ENCODE measurements at regions not wholly inside any gene's neighbourhood (a gene's known extent, or its start where the extent isn't known, plus 50 kb on each side); places are given as distances from the start of the nearest gene placed in this dataset.
A peak's percentile ranks its signal among the peaks of the same experiment; 100 is the strongest.

DNA sequence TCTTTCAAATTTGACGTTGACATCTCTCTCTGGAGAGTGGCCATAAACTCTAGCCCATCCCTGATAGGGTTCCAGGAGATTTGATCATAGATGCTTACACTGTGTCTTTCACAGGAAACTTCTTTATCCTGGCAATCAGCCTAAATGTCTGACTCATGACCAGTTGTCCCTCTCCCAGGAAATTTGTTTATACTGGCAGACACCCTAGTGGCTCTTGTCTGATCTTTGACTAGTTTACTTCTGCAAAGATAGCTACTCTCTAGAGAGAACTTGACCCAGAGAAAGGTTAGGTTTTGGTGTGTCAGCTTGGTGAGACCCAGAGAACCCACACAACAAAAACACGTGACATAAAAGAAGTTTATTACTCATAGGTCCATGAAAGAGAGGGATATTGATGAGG, 509.8 kb downstream of the CENPC start:
- DNase-seq, result no peak
- intact Hi-C loops (cut with DNase I), result no loop called here
- Histone ChIP-seq H3K27me3 (no peaks in the 10 kb centered on the region), H3K36me3 (no peaks in the 10 kb centered on the region), H3K9me3 (peaks cover 0 to 20% (median 0%) of the 10 kb centered on the region in 11 donors), H3K4me3 (no peak overlapping the region), H3K27ac (no peak overlapping the region), H3K4me1 (no peaks in the 10 kb centered on the region)
- peak in 3 of 8 donors; percentile 14 to 51 (median 48) for ATAC-seq
- TF ChIP-seq, protein P1, sequence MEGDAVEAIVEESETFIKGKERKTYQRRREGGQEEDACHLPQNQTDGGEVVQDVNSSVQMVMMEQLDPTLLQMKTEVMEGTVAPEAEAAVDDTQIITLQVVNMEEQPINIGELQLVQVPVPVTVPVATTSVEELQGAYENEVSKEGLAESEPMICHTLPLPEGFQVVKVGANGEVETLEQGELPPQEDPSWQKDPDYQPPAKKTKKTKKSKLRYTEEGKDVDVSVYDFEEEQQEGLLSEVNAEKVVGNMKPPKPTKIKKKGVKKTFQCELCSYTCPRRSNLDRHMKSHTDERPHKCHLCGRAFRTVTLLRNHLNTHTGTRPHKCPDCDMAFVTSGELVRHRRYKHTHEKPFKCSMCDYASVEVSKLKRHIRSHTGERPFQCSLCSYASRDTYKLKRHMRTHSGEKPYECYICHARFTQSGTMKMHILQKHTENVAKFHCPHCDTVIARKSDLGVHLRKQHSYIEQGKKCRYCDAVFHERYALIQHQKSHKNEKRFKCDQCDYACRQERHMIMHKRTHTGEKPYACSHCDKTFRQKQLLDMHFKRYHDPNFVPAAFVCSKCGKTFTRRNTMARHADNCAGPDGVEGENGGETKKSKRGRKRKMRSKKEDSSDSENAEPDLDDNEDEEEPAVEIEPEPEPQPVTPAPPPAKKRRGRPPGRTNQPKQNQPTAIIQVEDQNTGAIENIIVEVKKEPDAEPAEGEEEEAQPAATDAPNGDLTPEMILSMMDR (IDR thresholded peaks at IDR 0.05), result no peak
- WGBS, 2 donors, result 21 to 38% methylated on average over 2 of the region's 2 CpGs

DNA sequence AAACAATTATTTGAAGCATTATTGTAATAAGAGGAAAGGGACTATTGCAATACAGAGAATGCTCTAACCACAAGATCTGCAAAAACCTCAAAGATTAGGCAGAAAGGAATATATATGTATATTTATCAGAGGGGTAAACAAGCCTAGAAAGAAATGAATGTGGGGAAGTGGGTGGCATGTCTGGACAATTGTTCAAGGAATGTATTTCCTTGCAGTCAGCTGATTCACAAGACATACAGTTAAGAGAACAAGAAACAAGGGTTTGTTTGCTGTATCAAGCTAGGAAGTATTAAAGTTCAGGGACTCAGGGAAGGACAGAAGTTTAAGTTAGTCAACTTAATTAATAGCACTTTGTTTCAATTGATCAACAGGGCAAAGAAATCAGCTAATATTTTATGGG, 514.7 kb downstream of the CENPC start:
- Histone ChIP-seq H3K27me3 (no peaks in the 10 kb centered on the region), H3K9me3 (peaks cover 0 to 10% (median 0%) of the 10 kb centered on the region in 11 donors), H3K36me3 (no peaks in the 10 kb centered on the region), H3K27ac (no peak overlapping the region), H3K4me3 (no peak overlapping the region), H3K4me1 (no peaks in the 10 kb centered on the region)
- no peak for DNase-seq
- intact Hi-C loops (cut with DNase I), result no loop called here
- ATAC-seq, result no peak
- TF ChIP-seq, protein P1 (IDR thresholded peaks at IDR 0.05), result no peak

DNA sequence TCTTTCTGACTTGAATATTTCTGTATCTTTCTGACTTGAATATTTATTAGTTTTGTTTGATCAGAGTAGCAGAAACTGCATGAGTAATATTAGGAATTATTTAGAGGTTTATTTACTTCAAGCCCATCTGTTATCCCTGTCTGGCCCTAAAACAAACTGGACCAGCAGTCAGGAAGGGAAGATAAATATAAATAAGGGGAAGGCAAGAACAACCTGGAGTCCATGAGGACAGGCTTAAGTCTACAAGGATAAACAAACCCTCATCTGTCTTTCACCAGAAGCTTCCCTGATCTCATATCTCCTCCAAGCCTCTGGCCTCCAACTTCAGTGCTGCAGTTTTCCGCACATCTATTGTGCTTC, 524.9 kb downstream of the CENPC start:
- peak overlapping the region in 3 of 10 donors; percentile 6 to 28 (median 25) for H3K27ac ChIP-seq
- no peaks in the 10 kb centered on the region for H3K4me1 ChIP-seq
- intact Hi-C loops (cut with DNase I), result no loop called here
- H3K27me3 ChIP-seq, result no peaks in the 10 kb centered on the region
- TF ChIP-seq, protein P1 (IDR thresholded peaks at IDR 0.05), result no peak
- no peak for DNase-seq
- 68 to 81% methylated on average over 1 of the region's 1 CpG for WGBS, 2 donors
- no peak overlapping the region for H3K4me3 ChIP-seq
- peaks cover 0 to 30% (median 11%) of the 10 kb centered on the region in 11 donors for H3K9me3 ChIP-seq
- ATAC-seq, result peak in 3 of 8 donors; percentile 19 to 25 (median 25)
- H3K36me3 ChIP-seq, result no peaks in the 10 kb centered on the region

DNA sequence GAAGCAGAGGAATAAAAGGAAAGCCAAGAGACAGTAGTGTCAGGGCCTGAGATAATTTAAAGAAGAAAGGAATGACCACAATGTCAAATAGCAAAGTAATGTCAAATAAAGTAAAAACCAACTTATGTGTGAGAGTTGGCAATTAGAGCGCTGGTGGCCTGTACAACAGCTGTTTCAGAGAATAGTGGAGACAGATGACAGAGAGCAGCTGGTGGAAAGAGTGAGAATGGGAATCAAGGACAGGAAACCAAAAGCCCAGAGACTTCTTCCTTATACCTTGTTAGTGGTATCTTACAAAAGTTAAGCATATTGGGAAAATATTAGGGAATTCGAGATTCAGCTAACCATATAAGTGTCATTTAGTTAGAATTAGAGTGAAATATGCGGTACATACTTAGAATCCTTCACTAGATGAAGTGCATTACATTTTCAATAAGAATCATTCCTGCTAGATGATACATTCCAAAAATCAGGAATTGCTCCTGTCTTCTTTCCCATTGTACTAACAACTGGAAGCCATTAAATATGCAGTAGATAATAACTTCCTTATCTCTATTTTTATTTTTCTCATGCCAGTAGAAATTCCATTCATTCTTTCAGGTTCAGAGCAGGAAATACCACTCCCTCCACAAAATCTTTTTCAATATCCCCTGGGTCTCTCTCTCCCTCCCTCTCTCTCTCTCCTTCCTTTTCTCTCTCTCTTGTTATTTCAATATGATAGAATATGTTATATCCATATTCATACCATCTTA, 525.4 kb downstream of the CENPC start:
- Histone ChIP-seq H3K27me3 (no peaks in the 10 kb centered on the region), H3K4me3 (no peak overlapping the region), H3K36me3 (no peaks in the 10 kb centered on the region), H3K4me1 (no peaks in the 10 kb centered on the region), H3K27ac (peak overlapping the region in 2 of 10 donors; percentile 25 to 28), H3K9me3 (peaks cover 0 to 34% (median 11%) of the 10 kb centered on the region in 11 donors)
- no peak for DNase-seq
- intact Hi-C loops (cut with DNase I), result no loop called here
- TF ChIP-seq, protein P1 (IDR thresholded peaks at IDR 0.05), result no peak
- peak in 4 of 8 donors; percentile 47 to 75 (median 74) for ATAC-seq
- 52 to 56% methylated on average over 3 of the region's 3 CpGs for WGBS, 2 donors

Measured in heart right ventricle (tissue), 16 donors.